ENCODE measurements at regions not wholly inside any gene's neighbourhood (a gene's known extent, or its start where the extent isn't known, plus 50 kb on each side); places are given as distances from the start of the nearest gene placed in this dataset.

- TF ChIP-seq CTCF (IDR thresholded peaks at IDR 0.05): no peak
- TF ChIP-seq POLR2AphosphoS5 (IDR thresholded peaks at IDR 0.05): no peak
- TF ChIP-seq POLR2A (IDR thresholded peaks at IDR 0.05): no peak
These were observed 723.8 kb downstream of the CDH11 start for GRCh38 chr16:64397945-64398508.

Data from prostate gland (tissue), 2 donors.